ENCODE measurements at regions not wholly inside any gene's neighbourhood (a gene's known extent, or its start where the extent isn't known, plus 50 kb on each side); places are given as distances from the start of the nearest gene placed in this dataset.

- Histone ChIP-seq H3K36me3 (no peaks in the 10 kb centered on the region), H3K4me1 (peaks cover 0 to 6% of the 10 kb centered on the region in 2 donors), H3K27me3 (no peaks in the 10 kb centered on the region), H3K27ac (no peak overlapping the region), H3K4me3 (no peak overlapping the region), H3K9me3 (peaks cover 0 to 9% of the 10 kb centered on the region in 2 donors)
- DNase-seq (no peak), ATAC-seq (no peak)
- intact Hi-C loops (cut with DNase I), result no loop called here
- TF ChIP-seq CTCF (IDR thresholded peaks at IDR 0.05), result no peak
Measured at GRCh38 chr1:201772178-201772577, 56.8 kb upstream of the IPO9 start.

GRCh38 chr1:201773764-201774163 lies 55.2 kb upstream of the IPO9 start:
- no peak overlapping the region for H3K27ac ChIP-seq
- no peak for DNase-seq
- intact Hi-C loops (cut with DNase I), result no loop called here
- no peak for ATAC-seq
- TF ChIP-seq CTCF (IDR thresholded peaks at IDR 0.05), result no peak
- no peaks in the 10 kb centered on the region for H3K27me3 ChIP-seq
- peaks cover 0 to 6% of the 10 kb centered on the region in 2 donors for H3K4me1 ChIP-seq
- peaks cover 0 to 9% of the 10 kb centered on the region in 2 donors for H3K9me3 ChIP-seq
- no peak overlapping the region for H3K4me3 ChIP-seq
- H3K36me3 ChIP-seq, result no peaks in the 10 kb centered on the region

GRCh38 chr1:201774224-201774982 lies 54.6 kb upstream of the IPO9 start:
- Histone ChIP-seq H3K27ac (no peak overlapping the region), H3K9me3 (peaks cover 0 to 9% of the 10 kb centered on the region in 2 donors), H3K27me3 (no peaks in the 10 kb centered on the region), H3K4me1 (peaks cover 0 to 6% of the 10 kb centered on the region in 2 donors), H3K36me3 (no peaks in the 10 kb centered on the region), H3K4me3 (no peak overlapping the region)
- ATAC-seq, result no peak
- TF ChIP-seq CTCF (IDR thresholded peaks at IDR 0.05), result no peak
- DNase-seq, result no peak
- intact Hi-C loops (cut with DNase I), result no loop called here

GRCh38 chr1:201774983-201775344 lies 54.0 kb upstream of the IPO9 start:
- intact Hi-C loops (cut with DNase I), result no loop called here
- Histone ChIP-seq H3K9me3 (peaks cover 0 to 9% of the 10 kb centered on the region in 2 donors), H3K27ac (no peak overlapping the region), H3K4me3 (no peak overlapping the region), H3K27me3 (no peaks in the 10 kb centered on the region), H3K4me1 (peaks cover 0 to 1% of the 10 kb centered on the region in 2 donors), H3K36me3 (no peaks in the 10 kb centered on the region)
- DNase-seq (no peak), ATAC-seq (no peak)
- no peak for TF ChIP-seq CTCF (IDR thresholded peaks at IDR 0.05)

GRCh38 chr1:201775380-201775779 lies 53.6 kb upstream of the IPO9 start:
- no peak for DNase-seq
- intact Hi-C loops (cut with DNase I), result no loop called here
- no peak overlapping the region for H3K4me3 ChIP-seq
- peaks cover 0 to 9% of the 10 kb centered on the region in 2 donors for H3K9me3 ChIP-seq
- no peak for TF ChIP-seq CTCF (IDR thresholded peaks at IDR 0.05)
- H3K4me1 ChIP-seq, result no peaks in the 10 kb centered on the region
- no peaks in the 10 kb centered on the region for H3K27me3 ChIP-seq
- H3K27ac ChIP-seq, result no peak overlapping the region
- H3K36me3 ChIP-seq, result no peaks in the 10 kb centered on the region
- no peak for ATAC-seq

Data from left lung (tissue), 4 donors.